WTC11 (cell line): ENCODE measurements at regions not wholly inside any gene's neighbourhood (a gene's known extent, or its start where the extent isn't known, plus 50 kb on each side); places are given as distances from the start of the nearest gene placed in this dataset.

Source experiments
- ATAC-seq: fragments of 200-7000 bp; cut with Tn5 transposase; 2 replicates; pipeline ENCODE4 v1.10.0; 2021; ENCODE audit warnings: mild to moderate bottlenecking, moderate library complexity
- CTCF ChIA-PET: fragments of 300-600 bp; sonication (Branson Sonifier 250); formaldehyde crosslinking; loops from one replicate; lab custom pipeline; 2021; ENCODE audit warnings: antibody characterized with exemption; lab: Charles Lee
- POLR2A ChIA-PET: fragments of 350-600 bp; sonication (Branson Sonifier 250); formaldehyde crosslinking; loops from one replicate; lab custom pipeline; 2021; ENCODE audit warnings: antibody characterized with exemption; lab: Charles Lee
- DNase-seq: peaks from one replicate; pipeline ENCODE4 v3.0.0; 2021; ENCODE audit warnings: low spot score
- H3K27ac Mint-ChIP-seq: 2 replicates; pipeline ENCODE4 v1.8.0; 2021; ENCODE audit warnings: mixed read lengths
- H3K27me3 Mint-ChIP-seq: 2 replicates; pipeline ENCODE4 v1.8.0; 2021; ENCODE audit warnings: low read depth, mild to moderate bottlenecking, moderate library complexity, mixed read lengths
- H3K36me3 Mint-ChIP-seq: 2 replicates; pipeline ENCODE4 v1.8.0; 2021; ENCODE audit warnings: mixed read lengths
- H3K4me1 Mint-ChIP-seq: 2 replicates; pipeline ENCODE4 v1.8.0; 2022; ENCODE audit warnings: mixed read lengths
- H3K4me3 Mint-ChIP-seq: 2 replicates; pipeline ENCODE4 v1.8.0; 2021; ENCODE audit warnings: mild to moderate bottlenecking, moderate library complexity, mixed read lengths
- H3K9me3 Mint-ChIP-seq: 2 replicates; pipeline ENCODE4 v1.8.0; 2021; ENCODE audit warnings: mixed read lengths
- ARID4B ChIP-seq: sonication (generic); formaldehyde crosslinking; IDR thresholded peaks from 2 replicates; pipeline ENCODE4 v1.8.0; 2023; ENCODE audit warnings: missing genetic modification reagents, mild to moderate bottlenecking, borderline replicate concordance
- ATF2 ChIP-seq: sonication (generic); formaldehyde crosslinking; IDR thresholded peaks from 2 replicates; pipeline ENCODE4 v1.8.1; 2022; ENCODE audit warnings: low read depth, missing genetic modification reagents, borderline replicate concordance
- EMX1 ChIP-seq: fragments of 250-450 bp; sonication (Bioruptor Pico); IDR thresholded peaks from 2 replicates; pipeline ENCODE4 v1.8.0; 2021; ENCODE audit warnings: mild to moderate bottlenecking
- ESRRA ChIP-seq: sonication (generic); formaldehyde crosslinking; IDR thresholded peaks from 2 replicates; pipeline ENCODE4 v1.8.1; 2022; ENCODE audit warnings: mild to moderate bottlenecking, missing genetic modification reagents, borderline replicate concordance
- FOXJ3 ChIP-seq: sonication (generic); formaldehyde crosslinking; IDR thresholded peaks from 2 replicates; pipeline ENCODE4 v1.9.0; 2021; ENCODE audit warnings: missing genetic modification reagents, mild to moderate bottlenecking, borderline replicate concordance
- FOXP1 ChIP-seq: sonication (generic); formaldehyde crosslinking; IDR thresholded peaks from 2 replicates; pipeline ENCODE4 v1.8.0; 2022; ENCODE audit warnings: missing genetic modification reagents, mild to moderate bottlenecking, moderate library complexity, borderline replicate concordance
- GABPB1 ChIP-seq: sonication (generic); formaldehyde crosslinking; IDR thresholded peaks from 2 replicates; pipeline ENCODE4 v1.8.1; 2023; ENCODE audit warnings: mild to moderate bottlenecking, missing genetic modification reagents
- GRHL2 ChIP-seq: fragments of 250-450 bp; sonication (Bioruptor Pico); IDR thresholded peaks from 2 replicates; pipeline ENCODE4 v1.8.0; 2022; ENCODE audit warnings: mild to moderate bottlenecking, moderate library complexity; ENCODE audit not compliant: insufficient replicate concordance, severe bottlenecking
- MXD4 ChIP-seq: fragments of 250-450 bp; sonication (Bioruptor Pico); IDR thresholded peaks from 2 replicates; pipeline ENCODE4 v1.8.0; 2021; ENCODE audit warnings: mild to moderate bottlenecking, moderate library complexity, borderline replicate concordance
- NR3C1 ChIP-seq: sonication (generic); formaldehyde crosslinking; conservative IDR thresholded peaks from 2 replicates; pipeline ENCODE4 v1.8.1; 2023; ENCODE audit warnings: low read depth, mild to moderate bottlenecking, missing genetic modification reagents
- PRRX2 ChIP-seq: fragments of 250-450 bp; sonication (Bioruptor Pico); IDR thresholded peaks from 2 replicates; pipeline ENCODE4 v1.8.0; 2021; ENCODE audit warnings: mild to moderate bottlenecking
- SOX15 ChIP-seq: fragments of 250-450 bp; sonication (Bioruptor Pico); IDR thresholded peaks from 2 replicates; pipeline ENCODE4 v1.9.0; 2021; ENCODE audit warnings: mild to moderate bottlenecking
- SP1 ChIP-seq: sonication (generic); formaldehyde crosslinking; conservative IDR thresholded peaks from 2 replicates; pipeline ENCODE4 v1.8.1; 2022; ENCODE audit warnings: missing genetic modification reagents
- TCF7 ChIP-seq: sonication (generic); formaldehyde crosslinking; IDR thresholded peaks from 2 replicates; pipeline ENCODE4 v1.8.0; 2022; ENCODE audit warnings: mild to moderate bottlenecking, low read depth, missing genetic modification reagents, moderate library complexity
- TP53 ChIP-seq: sonication (generic); formaldehyde crosslinking; IDR thresholded peaks from 2 replicates; pipeline ENCODE4 v1.8.1; 2023; ENCODE audit warnings: mild to moderate bottlenecking, missing genetic modification reagents
- ZBTB21 ChIP-seq: sonication (generic); formaldehyde crosslinking; IDR thresholded peaks from 2 replicates; pipeline ENCODE4 v1.8.1; 2023; ENCODE audit warnings: mild to moderate bottlenecking, missing genetic modification reagents, borderline replicate concordance
- ZNF281 ChIP-seq: sonication (generic); formaldehyde crosslinking; IDR thresholded peaks from 2 replicates; pipeline ENCODE4 v1.8.0; 2023; ENCODE audit warnings: mild to moderate bottlenecking, missing genetic modification reagents
- ZNF396 ChIP-seq: fragments of 250-450 bp; sonication (Bioruptor Pico); IDR thresholded peaks from 2 replicates; pipeline ENCODE4 v1.8.0; 2021; ENCODE audit warnings: mild to moderate bottlenecking, moderate library complexity, borderline replicate concordance
- ZNF416 ChIP-seq: fragments of 250-450 bp; sonication (Bioruptor Pico); IDR thresholded peaks from 2 replicates; pipeline ENCODE4 v1.9.0; 2021; ENCODE audit warnings: mild to moderate bottlenecking, inconsistent platforms

- Mint-ChIP-seq H3K27ac (no peak overlapping the region), H3K27me3 (no peaks in the 10 kb centered on the region), H3K4me3 (no peak overlapping the region), H3K4me1 (no peaks in the 10 kb centered on the region), H3K36me3 (no peaks in the 10 kb centered on the region), H3K9me3 (no peaks in the 10 kb centered on the region)
- no peak for DNase-seq
- TF ChIP-seq NR3C1 (CRISPR knock-in tag) (no peak), TCF7 (CRISPR knock-in tag) (no peak), SP1 (CRISPR knock-in tag) (no peak), PRRX2 (CRISPR knock-in tag) (no peak), ZNF416 (no peak), ATF2 (CRISPR knock-in tag) (no peak), TP53 (CRISPR knock-in tag) (no peak)
- POLR2A ChIA-PET: no interaction called here
- CTCF ChIA-PET: no interaction called here
- no peak for ATAC-seq
These were observed 166.1 kb upstream of the SLIT2 start for GRCh38 chr4:20085653-20086052.

- ATAC-seq: no peak
- Mint-ChIP-seq H3K36me3 (no peaks in the 10 kb centered on the region), H3K4me1 (no peaks in the 10 kb centered on the region), H3K27me3 (no peaks in the 10 kb centered on the region), H3K4me3 (no peak overlapping the region), H3K9me3 (no peaks in the 10 kb centered on the region), H3K27ac (no peak overlapping the region)
- CTCF ChIA-PET: no interaction called here
- TF ChIP-seq ZNF396 (CRISPR knock-in tag): no peak
- no peak for TF ChIP-seq NR3C1 (CRISPR knock-in tag)
- TF ChIP-seq SOX15 (CRISPR knock-in tag): no peak
- no peak for TF ChIP-seq MXD4
- no peak for TF ChIP-seq ARID4B (CRISPR knock-in tag)
- no peak for TF ChIP-seq ZBTB21 (CRISPR knock-in tag)
- no peak for TF ChIP-seq ZNF281 (CRISPR knock-in tag)
- no peak for TF ChIP-seq FOXJ3
- TF ChIP-seq FOXP1 (CRISPR knock-in tag): no peak
- no peak for TF ChIP-seq GRHL2
- no peak for TF ChIP-seq GABPB1 (CRISPR knock-in tag)
- TF ChIP-seq EMX1: no peak
- no peak for TF ChIP-seq ESRRA (CRISPR knock-in tag)
- DNase-seq: no peak
- POLR2A ChIA-PET: no interaction called here
These were observed 166.5 kb upstream of the SLIT2 start for GRCh38 chr4:20085156-20085555.
